Mucosa of descending colon (tissue), 3 donors: ENCODE measurements at regions not wholly inside any gene's neighbourhood (a gene's known extent, or its start where the extent isn't known, plus 50 kb on each side); places are given as distances from the start of the nearest gene placed in this dataset.

ENCODE experiments used
- ATAC-seq: fragments of 200-7000 bp; cut with Tn5 transposase; one replicate; pipeline ENCODE4 v1.9.1; 2020; ENCODE audit warnings: mild to moderate bottlenecking, moderate library complexity
- DNase-seq, 3 donors: peaks; one replicate each; pipeline ENCODE4 v3.0.0-alpha.2; 2020
- H3K36me3 ChIP-seq: fragments of 200-600 bp; one replicate; pipeline ENCODE4 v1.8.0; 2021; ENCODE audit warnings: low read depth, mild to moderate bottlenecking
- H3K4me1 ChIP-seq: fragments of 200-600 bp; one replicate; pipeline ENCODE4 v1.8.0; 2021; ENCODE audit warnings: low read depth, mild to moderate bottlenecking
- H3K4me3 ChIP-seq: fragments of 200-600 bp; one replicate; pipeline ENCODE4 v1.8.0; 2021; ENCODE audit warnings: mild to moderate bottlenecking
- H3K9me3 ChIP-seq: fragments of 200-600 bp; one replicate; pipeline ENCODE4 v1.8.0; 2021; ENCODE audit warnings: mild to moderate bottlenecking
- intact Hi-C, 2 donors: fragments of 100-400 bp; cut with DNase I in 1 of 2; cut with micrococcal nuclease in 1 of 2; formaldehyde crosslinking; loops; one replicate each; pipeline versions ENCODE4 v1.11.0 to v1.11.1; 2022; cut with DNase I, micrococcal nuclease
- TF ChIP-seq, protein P1 (sequence below): fragments of 200-600 bp; IDR thresholded peaks from one replicate; pipeline ENCODE4 v1.8.0; 2022; ENCODE audit warnings: antibody characterized with exemption, mild to moderate bottlenecking
- donor health status: DM: no; HTN: no; CAD: no; lungs with moderate emphysema.
- donor health status: DM: no; HTN: no; CAD: no.
- donor health status: DM: no; HTN: yes; CAD: no.

DNA sequence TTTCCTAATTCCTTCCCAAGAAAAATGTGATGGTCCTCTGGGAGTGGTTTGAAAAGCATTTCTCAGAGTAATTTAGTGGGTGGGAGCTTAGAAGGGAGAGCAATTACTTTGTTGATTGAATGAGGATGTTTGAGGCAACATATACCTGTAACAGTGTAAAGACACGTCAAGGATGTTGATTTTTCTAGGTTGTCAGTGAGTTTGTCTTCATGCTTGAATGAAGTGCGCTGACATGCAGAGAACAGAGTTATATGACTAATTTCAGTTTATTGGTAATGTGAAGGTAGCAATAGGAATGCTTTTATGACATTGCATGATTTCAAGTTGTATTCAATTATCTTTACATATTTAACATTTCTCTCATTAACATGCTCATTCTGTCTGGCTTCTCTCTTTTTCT, 286.9 kb downstream of the NFKBIZ start:
- Histone ChIP-seq H3K4me1 (no peaks in the 10 kb centered on the region), H3K4me3 (no peak overlapping the region), H3K36me3 (no peaks in the 10 kb centered on the region), H3K9me3 (no peaks in the 10 kb centered on the region)
- TF ChIP-seq, protein P1, sequence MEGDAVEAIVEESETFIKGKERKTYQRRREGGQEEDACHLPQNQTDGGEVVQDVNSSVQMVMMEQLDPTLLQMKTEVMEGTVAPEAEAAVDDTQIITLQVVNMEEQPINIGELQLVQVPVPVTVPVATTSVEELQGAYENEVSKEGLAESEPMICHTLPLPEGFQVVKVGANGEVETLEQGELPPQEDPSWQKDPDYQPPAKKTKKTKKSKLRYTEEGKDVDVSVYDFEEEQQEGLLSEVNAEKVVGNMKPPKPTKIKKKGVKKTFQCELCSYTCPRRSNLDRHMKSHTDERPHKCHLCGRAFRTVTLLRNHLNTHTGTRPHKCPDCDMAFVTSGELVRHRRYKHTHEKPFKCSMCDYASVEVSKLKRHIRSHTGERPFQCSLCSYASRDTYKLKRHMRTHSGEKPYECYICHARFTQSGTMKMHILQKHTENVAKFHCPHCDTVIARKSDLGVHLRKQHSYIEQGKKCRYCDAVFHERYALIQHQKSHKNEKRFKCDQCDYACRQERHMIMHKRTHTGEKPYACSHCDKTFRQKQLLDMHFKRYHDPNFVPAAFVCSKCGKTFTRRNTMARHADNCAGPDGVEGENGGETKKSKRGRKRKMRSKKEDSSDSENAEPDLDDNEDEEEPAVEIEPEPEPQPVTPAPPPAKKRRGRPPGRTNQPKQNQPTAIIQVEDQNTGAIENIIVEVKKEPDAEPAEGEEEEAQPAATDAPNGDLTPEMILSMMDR = no peak
- DNase-seq (no peak), ATAC-seq (peak; percentile 64)
- intact Hi-C loops = no loop called here

DNA sequence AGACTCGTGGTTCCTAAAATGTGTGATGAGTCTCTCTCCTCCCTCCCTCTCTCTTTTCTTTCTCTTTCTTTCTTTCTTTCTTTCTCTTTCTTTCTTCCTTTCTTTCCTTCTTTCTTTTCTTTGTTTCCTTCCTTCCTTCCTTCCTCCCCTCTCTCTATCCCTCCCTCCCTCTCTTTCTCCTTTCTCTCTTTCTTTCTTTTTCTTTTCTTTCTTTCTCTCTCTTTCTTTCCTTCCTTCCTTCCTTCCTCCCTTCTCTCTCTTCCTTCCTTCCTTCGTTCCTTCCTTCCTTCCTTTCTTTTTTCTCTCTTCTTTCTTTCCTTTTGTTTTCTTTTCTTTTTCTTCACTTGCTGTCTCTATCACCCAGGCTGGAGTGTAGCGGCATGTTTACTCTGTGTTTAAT, 290.8 kb downstream of the NFKBIZ start:
- TF ChIP-seq, protein P1 = no peak
- intact Hi-C loops = no loop called here
- Histone ChIP-seq H3K36me3 (no peaks in the 10 kb centered on the region), H3K4me3 (no peak overlapping the region), H3K4me1 (no peaks in the 10 kb centered on the region), H3K9me3 (no peaks in the 10 kb centered on the region)
- DNase-seq (no peak), ATAC-seq (no peak)

DNA sequence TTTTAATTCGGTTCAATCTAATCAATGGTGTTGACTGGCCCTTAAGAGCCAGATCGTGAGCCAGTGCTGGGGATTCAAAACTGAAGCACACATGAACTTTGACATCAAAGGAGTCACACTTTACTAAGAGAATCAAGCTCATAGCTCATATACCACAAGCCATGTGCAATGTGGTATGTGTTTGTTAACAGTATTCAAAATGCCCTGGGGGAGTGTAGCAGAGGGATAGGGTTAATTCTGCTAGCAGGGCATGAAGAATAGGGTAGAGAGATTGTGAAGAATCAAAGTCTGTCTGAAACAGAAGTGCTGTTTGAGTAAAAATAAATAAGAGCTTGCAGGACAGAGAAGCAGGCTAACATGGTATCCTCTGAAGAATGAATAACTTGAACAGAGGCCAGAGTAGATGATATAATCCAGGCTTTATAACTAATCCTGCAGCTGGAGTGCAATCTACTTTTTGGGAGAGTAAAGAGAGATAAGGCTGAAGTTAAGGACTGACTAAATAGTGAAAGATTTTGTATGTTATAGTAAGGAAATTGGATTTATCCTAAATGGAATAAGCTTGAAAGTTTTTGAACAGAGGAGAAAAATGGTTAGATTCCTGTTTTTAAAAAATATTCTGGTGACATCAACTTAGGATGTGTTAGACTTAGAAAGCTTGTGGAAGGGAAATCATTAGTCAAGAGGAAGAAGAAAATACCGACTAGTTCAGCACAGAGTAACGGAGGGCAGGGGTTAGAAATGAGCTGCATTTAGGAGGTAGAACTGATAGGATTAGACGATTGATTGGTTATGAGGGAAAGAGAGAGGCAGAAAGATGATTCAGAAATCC, 292.0 kb downstream of the NFKBIZ start:
- no peaks in the 10 kb centered on the region for H3K36me3 ChIP-seq
- no peaks in the 10 kb centered on the region for H3K9me3 ChIP-seq
- DNase-seq (no peak), ATAC-seq (no peak)
- intact Hi-C loops = no loop called here
- no peaks in the 10 kb centered on the region for H3K4me1 ChIP-seq
- H3K4me3 ChIP-seq = no peak overlapping the region
- TF ChIP-seq, protein P1 = no peak

GRCh38 chr3:102141928-102142239, 292.6 kb downstream of the NFKBIZ start:
- intact Hi-C loops = no loop called here
- Histone ChIP-seq H3K4me1 (no peaks in the 10 kb centered on the region), H3K36me3 (no peaks in the 10 kb centered on the region), H3K9me3 (no peaks in the 10 kb centered on the region), H3K4me3 (no peak overlapping the region)
- ATAC-seq = no peak
- DNase-seq = no peak
- TF ChIP-seq, protein P1 = no peak

GRCh38 chr3:102142379-102143060, 292.3 kb upstream of the ZPLD1 start:
- H3K4me1 ChIP-seq = no peaks in the 10 kb centered on the region
- H3K4me3 ChIP-seq = no peak overlapping the region
- intact Hi-C loops = no loop called here
- DNase-seq (no peak), ATAC-seq (no peak)
- H3K36me3 ChIP-seq = no peaks in the 10 kb centered on the region
- TF ChIP-seq, protein P1 = no peak
- H3K9me3 ChIP-seq = no peaks in the 10 kb centered on the region
